ENCODE measurements at regions not wholly inside any gene's neighbourhood (a gene's known extent, or its start where the extent isn't known, plus 50 kb on each side); places are given as distances from the start of the nearest gene placed in this dataset.
"Not testable (repeated sequence)": the region's sequence is repeated elsewhere in the genome, so short reads cannot be mapped to it uniquely, and the experiment has no call there.

DNA sequence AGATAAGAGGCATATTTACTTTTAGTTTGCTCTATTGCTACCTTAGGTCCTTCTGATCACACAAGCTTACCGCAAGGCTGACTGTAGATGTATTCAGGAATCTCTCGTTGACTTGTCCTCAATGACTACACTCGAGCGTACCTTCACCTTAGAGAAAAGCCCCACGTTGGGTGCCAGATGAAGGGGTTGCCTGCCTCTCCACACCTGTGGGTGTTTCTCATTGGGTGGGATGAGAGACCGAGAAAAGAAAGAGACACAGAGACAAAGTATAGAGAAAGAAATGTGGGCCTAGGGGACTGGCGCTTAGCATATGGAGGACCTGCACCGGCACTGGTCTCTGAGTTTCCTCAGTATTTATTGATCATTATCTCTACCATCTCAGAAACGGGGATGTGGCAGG, 51.8 kb downstream of the ASCL4 start:
- DNase-seq (ENCODE audit: low spot score), result no peak

DNA sequence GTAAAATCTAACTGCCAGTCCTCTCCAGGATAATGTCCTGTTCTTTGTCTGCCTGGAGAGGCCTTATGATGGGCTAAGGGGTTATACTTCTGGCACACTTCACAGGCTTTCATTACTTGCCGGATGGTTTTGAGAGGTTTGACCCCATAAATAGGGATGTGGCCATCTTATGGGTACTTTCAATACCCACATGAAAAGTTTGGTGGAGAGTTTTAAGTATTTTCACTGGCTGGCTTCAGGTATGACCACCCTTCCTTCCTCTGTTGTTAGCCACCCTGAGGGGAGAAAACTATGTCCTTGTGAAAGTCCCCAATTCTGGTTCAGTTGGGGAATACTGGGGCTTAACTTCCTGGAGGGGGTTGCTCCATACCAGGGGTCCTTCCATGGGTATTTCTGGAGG, 54.8 kb downstream of the ASCL4 start:
- DNase-seq (ENCODE audit: low spot score), result no peak

DNA sequence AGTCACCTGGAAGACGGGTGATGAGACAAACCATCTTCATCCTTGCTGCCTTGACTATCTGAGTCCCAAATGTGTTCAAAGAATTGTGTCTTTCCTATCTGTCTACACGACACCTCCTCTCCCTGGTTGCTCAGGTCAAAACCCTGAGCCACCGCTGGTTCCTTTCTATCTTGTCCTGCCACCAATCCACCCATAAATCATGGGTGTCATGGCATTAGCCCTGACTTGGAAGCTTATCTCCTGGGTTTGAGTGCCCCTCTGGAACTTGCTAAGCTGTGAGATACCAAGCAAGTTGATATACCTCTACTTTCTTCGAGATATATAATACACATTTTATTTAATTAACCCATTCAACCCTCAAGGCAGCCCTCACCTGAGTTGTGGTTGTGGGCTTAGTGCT, 57.9 kb downstream of the ASCL4 start:
- no peak for DNase-seq (ENCODE audit: low spot score)

GRCh38 chr12:107840186-107840585, 65.7 kb downstream of the ASCL4 start:
- DNase-seq (ENCODE audit: low spot score), result no peak

DNA sequence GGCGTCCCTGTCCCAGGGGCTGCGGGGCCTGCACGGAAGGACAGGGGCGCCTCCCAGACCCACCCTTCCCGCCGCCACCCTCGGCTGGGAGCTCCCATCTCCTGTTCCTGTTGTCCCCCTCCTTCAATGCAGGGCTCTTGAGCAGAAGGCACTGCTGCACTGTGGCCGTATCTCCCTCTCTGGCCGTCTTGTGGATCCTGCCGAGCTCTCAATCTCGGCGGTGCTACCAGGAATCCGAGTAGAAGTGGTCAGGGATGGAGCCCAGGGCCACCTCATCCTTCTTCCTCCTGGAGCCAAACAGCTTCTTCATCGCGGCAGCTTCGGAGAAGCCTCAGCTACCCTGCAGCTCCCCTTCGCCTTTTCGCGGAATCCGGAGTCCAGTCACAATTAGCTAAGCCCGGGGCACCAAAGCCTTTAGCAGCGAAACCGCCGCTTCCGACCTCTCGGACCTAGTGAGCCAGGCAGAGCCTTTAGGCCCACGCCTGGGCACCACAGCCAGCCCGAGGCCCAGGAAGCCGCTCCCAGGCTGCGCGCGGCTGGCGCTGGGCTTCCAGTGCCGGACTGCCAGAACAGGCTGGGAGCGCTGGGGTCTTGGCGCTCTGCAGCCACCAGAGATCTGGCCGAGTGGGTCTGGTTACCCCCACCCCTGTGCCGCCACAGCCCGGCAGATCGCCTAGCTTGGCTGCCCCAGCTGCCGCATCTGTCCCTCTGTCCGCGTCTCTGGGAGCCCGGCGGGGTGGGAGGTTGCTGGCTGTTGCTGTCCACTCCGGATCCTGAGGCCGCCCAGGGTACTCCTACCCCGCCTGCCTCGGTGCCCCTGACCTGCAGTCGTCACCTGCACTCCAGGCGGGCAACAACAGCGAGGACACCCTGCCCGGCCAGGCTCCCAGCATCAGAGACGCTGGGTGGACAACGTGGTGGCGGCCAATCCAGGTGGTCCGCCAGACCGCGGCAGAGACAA, 69.1 kb downstream of the ASCL4 start:
- no peak for DNase-seq (ENCODE audit: low spot score)

DNA sequence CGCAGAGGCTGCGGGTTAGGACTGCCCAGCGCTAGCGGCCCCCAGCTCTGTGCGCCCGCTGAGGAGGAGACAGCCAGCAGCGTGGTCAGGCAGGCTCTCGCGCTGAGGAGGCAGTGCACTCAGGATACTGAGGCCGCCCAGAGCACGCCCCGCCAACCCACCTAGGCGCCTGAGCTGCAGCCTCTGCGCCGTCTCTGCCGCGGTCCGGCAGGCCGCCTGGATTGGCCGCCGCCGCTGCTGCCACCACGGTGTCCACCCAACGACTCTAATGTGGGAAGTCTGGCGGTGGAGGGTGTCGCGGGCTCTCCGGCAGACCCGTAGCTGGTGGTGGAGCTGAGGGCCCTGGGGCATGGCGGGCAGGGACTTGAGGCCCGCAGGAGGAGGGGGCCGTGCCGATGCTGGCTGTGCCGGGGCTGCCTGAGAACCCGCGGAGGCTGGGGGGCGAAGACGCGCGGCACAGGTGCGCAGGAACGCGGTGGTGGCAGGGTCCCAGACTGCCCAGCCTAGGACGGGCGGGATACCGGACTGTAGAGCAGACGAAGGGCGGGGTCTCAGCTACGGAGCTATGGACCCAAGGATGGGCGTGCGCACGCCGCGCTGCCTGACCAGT, 69.9 kb downstream of the ASCL4 start:
- no peak for DNase-seq (ENCODE audit: low spot score)

- no peak for DNase-seq (ENCODE audit: low spot score)
These were observed 70.9 kb downstream of the ASCL4 start for GRCh38 chr12:107845226-107845979.

DNA sequence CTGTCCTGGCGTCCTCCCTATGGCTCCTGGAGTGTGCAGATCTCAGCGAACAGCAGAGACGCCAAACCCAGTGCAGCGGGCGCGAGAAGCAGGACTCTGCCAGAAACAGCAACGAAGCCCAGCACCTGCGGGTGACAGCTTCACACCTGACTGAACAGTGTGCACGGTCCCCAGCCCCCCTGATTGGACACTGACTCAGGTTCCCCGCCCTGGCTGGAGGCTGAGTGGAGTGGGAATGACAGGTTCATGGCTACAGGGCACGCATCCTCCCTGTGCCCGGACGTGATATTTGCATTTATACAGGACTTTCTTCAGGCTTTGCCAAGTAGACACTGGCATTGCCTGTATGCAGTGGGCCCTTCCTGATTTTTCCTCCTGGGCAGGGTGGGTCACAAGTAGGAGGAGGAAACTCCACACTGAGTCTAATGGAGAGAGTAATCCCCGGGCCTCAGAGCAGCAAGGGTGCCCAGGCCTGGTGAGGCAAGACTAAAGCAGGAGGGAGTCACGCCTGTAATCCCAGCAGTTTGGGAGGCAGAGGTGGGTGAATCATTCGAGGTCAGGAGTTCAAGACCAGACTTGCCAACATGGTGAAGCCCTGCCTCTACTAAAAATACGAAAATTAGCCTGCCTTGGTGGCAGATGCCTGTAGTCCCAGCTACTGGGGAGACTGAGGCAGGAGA, 71.6 kb downstream of the ASCL4 start:
- no peak for DNase-seq (ENCODE audit: low spot score)

GRCh38 chr12:107847430-107847829, 72.9 kb downstream of the ASCL4 start:
- DNase-seq (ENCODE audit: low spot score), result no peak

DNA sequence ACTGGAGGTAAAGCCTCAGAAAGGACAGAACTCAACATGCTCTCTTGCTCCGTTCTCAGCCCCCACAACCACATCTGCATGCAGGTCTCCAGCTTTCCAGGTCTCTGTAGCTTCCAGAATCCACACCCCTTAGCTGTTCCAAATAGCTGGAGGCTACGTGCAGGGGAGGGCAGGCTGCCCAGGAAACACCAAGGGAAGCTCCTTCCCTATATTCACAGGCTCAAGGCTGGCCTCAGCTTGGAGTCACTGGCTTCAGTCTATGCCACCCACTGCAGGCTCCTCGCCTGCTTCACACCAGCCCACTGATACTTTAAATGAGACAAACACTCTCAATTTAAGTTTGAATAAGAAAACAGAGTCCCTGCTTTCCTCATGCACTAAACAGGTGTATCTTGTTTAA, 73.3 kb downstream of the ASCL4 start:
- DNase-seq (ENCODE audit: low spot score), result no peak

GRCh38 chr12:107853479-107853878, 79.0 kb downstream of the ASCL4 start:
- DNase-seq (ENCODE audit: low spot score), result no peak

DNA sequence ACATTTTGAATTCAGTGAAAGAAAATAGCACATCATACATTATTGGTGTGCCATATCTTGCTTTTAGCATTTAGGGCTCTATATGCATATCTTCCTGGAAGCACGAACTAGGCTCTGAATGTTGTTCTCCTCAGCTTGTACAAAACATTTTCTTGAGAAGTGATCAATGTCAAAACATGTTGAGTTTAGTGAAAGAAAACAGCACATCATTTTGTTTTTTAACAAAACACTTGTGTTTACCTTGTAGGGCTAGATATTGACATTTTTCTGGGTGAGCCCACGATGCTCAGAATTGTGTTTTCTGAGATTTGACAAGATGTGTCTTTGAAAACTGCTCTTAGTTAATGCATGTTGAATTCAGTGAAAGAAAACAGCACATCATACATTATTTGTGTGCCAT, 81.0 kb downstream of the ASCL4 start:
- DNase-seq (ENCODE audit: low spot score), result no peak

DNA sequence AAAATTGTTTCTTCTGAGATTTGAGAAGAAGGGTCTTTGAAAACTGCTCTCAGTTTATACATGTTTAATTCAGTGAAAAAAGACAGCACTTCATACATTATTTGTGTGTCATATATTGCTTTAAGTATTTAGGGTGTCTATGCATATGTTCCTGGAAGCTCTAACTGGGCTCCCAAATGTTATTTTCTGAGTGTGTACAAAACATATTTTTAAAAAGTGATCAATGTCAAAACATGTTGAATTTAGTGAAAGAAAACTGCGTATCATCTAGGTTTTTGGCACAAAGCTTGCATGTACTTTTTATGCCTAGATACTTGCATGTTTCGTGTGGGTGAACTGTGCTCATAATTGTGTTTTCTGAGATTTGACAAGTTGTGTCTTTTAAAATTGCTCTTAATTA, 81.6 kb downstream of the ASCL4 start:
- no peak for DNase-seq (ENCODE audit: low spot score)

GRCh38 chr12:107857191-107857590, 82.7 kb downstream of the ASCL4 start:
- no peak for DNase-seq (ENCODE audit: low spot score)

DNA sequence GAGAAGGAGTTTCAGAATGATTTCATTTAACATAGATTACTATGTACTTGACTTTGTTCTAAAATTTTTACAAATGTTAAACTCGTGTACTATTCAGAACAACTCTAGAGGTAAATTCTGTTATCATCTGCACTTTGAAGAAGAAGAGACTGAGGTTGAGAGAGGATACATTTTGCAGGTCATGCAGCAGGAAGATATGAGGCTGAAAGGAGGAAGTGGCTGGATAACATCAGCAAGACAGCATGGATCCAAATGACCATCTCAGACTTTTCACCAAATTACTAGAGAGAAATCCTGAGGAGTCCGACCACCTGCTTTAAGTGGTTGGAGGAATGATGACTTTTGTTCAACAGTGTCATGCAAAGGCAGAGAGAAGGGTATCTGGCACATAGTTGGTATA, 84.9 kb downstream of the ASCL4 start:
- DNase-seq (ENCODE audit: low spot score), result no peak

- no peak for DNase-seq (ENCODE audit: low spot score)
These were observed 89.7 kb downstream of the ASCL4 start for GRCh38 chr12:107864235-107864634.

- not testable (repeated sequence) for DNase-seq (ENCODE audit: low spot score)
These were observed 90.2 kb downstream of the ASCL4 start for GRCh38 chr12:107864727-107865126.

DNA sequence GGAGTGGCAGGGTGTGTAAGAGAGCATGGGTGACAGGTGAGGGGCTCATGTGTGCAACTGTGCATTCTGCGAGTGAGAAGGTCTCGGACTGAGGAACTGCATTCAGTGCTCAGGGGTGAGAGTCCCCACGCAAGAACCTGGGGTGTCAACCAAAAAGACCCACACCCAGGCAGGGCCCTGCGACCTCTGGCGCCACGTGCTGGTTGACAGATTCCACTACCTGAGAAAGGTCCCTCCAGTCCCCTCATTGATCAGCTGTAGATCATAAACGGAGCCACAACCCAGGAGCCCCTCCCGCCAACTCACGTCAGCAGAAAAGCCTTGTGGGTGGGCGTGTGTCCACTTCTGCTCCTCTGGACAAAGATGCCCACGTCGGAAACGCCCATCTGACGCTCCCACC, 98.7 kb downstream of the ASCL4 start:
- DNase-seq (ENCODE audit: low spot score), result no peak

DNA sequence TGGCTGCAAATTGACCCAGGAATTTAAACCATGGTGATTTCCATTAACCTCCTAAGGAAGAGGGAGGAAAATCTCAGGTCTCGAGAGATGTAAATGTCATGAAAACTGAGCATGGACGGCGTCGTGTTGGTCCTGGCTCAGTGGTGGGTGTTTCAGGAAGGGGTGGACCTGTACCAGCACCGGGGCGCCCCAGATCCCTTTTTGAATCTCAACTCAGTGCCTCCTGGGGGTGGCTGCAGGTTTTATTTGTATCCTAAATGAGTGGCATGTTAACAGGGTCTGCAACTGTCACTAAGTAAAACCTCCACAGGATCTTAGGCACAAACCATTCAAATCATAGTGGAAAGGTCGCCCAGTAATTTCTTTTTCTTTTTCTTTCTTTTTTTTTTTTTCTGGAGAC, 101.3 kb downstream of the ASCL4 start:
- DNase-seq (ENCODE audit: low spot score), result no peak

DNA sequence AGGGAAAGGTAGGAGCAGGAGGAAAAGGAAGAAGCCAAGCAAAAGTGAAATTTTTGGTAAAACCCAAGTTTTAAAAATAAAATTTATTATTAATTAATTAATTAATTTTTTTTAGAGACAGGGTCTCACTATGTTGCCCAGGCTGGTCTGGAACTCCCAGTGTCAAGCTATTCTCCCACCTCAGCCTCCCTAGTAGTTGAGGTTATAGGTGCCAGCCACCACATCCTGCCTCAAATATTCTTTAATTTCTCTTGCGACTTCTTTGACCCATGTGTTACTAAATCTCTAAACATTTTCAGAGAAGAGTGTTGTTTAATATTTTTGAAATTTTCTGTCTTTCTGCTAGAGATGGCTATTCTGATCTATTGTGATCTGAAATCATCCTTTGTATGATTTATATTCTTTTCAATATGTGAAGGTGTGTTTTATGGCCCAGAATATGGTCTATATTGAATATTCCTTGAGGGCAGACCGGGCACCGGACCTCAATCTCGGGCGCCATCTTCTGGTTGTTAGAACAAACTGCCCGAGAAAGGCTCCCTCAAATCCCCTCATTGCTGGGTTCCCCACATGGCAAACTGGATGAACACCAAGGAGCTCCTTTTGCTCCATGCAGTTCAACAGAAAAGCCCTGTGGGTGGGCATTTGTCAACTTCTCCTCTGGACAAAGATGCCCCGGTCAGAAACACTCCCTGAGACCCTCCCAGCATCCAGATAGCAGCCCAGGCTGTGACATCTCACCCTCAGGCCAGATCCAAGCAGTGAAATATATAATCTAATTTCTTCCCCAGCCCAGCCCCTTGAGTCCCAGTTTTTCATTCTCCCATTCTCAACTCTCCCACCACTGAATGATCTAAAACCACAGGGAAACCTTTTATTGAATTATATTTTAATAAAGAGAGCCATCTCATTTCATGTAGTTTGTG, 110.5 kb downstream of the ASCL4 start:
- peak; percentile 66 for DNase-seq (ENCODE audit: low spot score)

- DNase-seq (ENCODE audit: low spot score), result no peak
These were observed 114.3 kb downstream of the ASCL4 start for GRCh38 chr12:107888789-107889188.
